ENCODE measurements at regions not wholly inside any gene's neighbourhood (a gene's known extent, or its start where the extent isn't known, plus 50 kb on each side); places are given as distances from the start of the nearest gene placed in this dataset.
"Not testable (repeated sequence)": the region's sequence is repeated elsewhere in the genome, so short reads cannot be mapped to it uniquely, and the experiment has no call there.

- FAIRE-seq; H3K9me3 ChIP-seq; H3K4me1 ChIP-seq; H3K27ac ChIP-seq; intact Hi-C loops (cut with DNase I); ATAC-seq; DNase-seq; H3K4me3 ChIP-seq; H3K36me3 ChIP-seq; H3K27me3 ChIP-seq: not testable (repeated sequence)
- 81 to 94% methylated on average over 15 to 16 of the region's 16 CpGs for WGBS, 2 donors
Measured at GRCh38 chr7:6995026-6995425, 169.0 kb upstream of the CCZ1B start.

GRCh38 chr7:6995493-6996289 lies 169.6 kb upstream of the CCZ1B start:
- H3K27me3 ChIP-seq; FAIRE-seq; ATAC-seq; H3K36me3 ChIP-seq; H3K27ac ChIP-seq; intact Hi-C loops (cut with DNase I); H3K4me1 ChIP-seq; DNase-seq; H3K9me3 ChIP-seq; H3K4me3 ChIP-seq: not testable (repeated sequence)
- WGBS, 2 donors, result 61 to 70% methylated on average over 7 of the region's 7 CpGs

- H3K4me1 ChIP-seq; FAIRE-seq; H3K27ac ChIP-seq; ATAC-seq; H3K9me3 ChIP-seq; intact Hi-C loops (cut with DNase I); H3K36me3 ChIP-seq; H3K27me3 ChIP-seq; H3K4me3 ChIP-seq; DNase-seq: not testable (repeated sequence)
- WGBS, 2 donors, result 70 to 81% methylated on average over 5 of the region's 5 CpGs
Measured at GRCh38 chr7:6999067-6999666, 173.1 kb upstream of the CCZ1B start.

- Histone ChIP-seq H3K27me3 (no peaks in the 10 kb centered on the region), H3K4me3 (no peak overlapping the region), H3K4me1 (no peaks in the 10 kb centered on the region), H3K36me3 (no peaks in the 10 kb centered on the region), H3K9me3 (no peaks in the 10 kb centered on the region), H3K27ac (no peak overlapping the region)
- ATAC-seq (no peak), FAIRE-seq (no peak), DNase-seq (no peak)
- intact Hi-C loops (cut with DNase I), result no loop called here
- no peak for TF ChIP-seq CTCF (IDR thresholded peaks at IDR 0.05)
- WGBS, 2 donors, result 88 to 100% methylated on average over 2 of the region's 2 CpGs
Measured at GRCh38 chr7:7002418-7003062, 176.5 kb upstream of the CCZ1B start.

GRCh38 chr7:7005303-7005702 lies 177.0 kb upstream of the C1GALT1 start:
- no peak overlapping the region for H3K27ac ChIP-seq
- FAIRE-seq (no peak), DNase-seq (no peak), ATAC-seq (no peak)
- no peak for TF ChIP-seq CTCF (IDR thresholded peaks at IDR 0.05)
- no peaks in the 10 kb centered on the region for H3K27me3 ChIP-seq
- intact Hi-C loops (cut with DNase I), result no loop called here
- no peaks in the 10 kb centered on the region for H3K9me3 ChIP-seq
- WGBS, 2 donors, result 45 to 59% methylated on average over 4 of the region's 4 CpGs
- no peak overlapping the region for H3K4me3 ChIP-seq
- no peaks in the 10 kb centered on the region for H3K36me3 ChIP-seq
- no peaks in the 10 kb centered on the region for H3K4me1 ChIP-seq

GRCh38 chr7:7005949-7006348 lies 176.4 kb upstream of the C1GALT1 start:
- intact Hi-C loops (cut with DNase I); H3K27ac ChIP-seq; H3K27me3 ChIP-seq; H3K9me3 ChIP-seq; FAIRE-seq; H3K36me3 ChIP-seq; H3K4me3 ChIP-seq; ATAC-seq; H3K4me1 ChIP-seq; DNase-seq: not testable (repeated sequence)
- WGBS, 2 donors, result 89 to 95% methylated on average over 2 of the region's 2 CpGs

- intact Hi-C loops (cut with DNase I); ATAC-seq; DNase-seq; FAIRE-seq; H3K36me3 ChIP-seq; H3K9me3 ChIP-seq; H3K4me1 ChIP-seq; H3K4me3 ChIP-seq; H3K27ac ChIP-seq; H3K27me3 ChIP-seq: not testable (repeated sequence)
- WGBS, 2 donors, result 70 to 78% methylated on average over 8 of the region's 8 CpGs
Measured at GRCh38 chr7:7011241-7011640, 171.1 kb upstream of the C1GALT1 start.

GRCh38 chr7:7011751-7012150 lies 170.6 kb upstream of the C1GALT1 start:
- H3K4me1 ChIP-seq; ATAC-seq; H3K27me3 ChIP-seq; intact Hi-C loops (cut with DNase I); H3K9me3 ChIP-seq; H3K27ac ChIP-seq; H3K36me3 ChIP-seq; DNase-seq; FAIRE-seq; H3K4me3 ChIP-seq: not testable (repeated sequence)
- WGBS, 2 donors, result 81 to 89% methylated on average over 7 of the region's 7 CpGs
